22Rv1 (cell line): ENCODE measurements at regions not wholly inside any gene's neighbourhood (a gene's known extent, or its start where the extent isn't known, plus 50 kb on each side); places are given as distances from the start of the nearest gene placed in this dataset.

Experiments used
- CTCF ChIP-seq: fragments of 450-650 bp; IDR thresholded peaks from 2 replicates; pipeline ENCODE4 v1.5.1; 2017; ENCODE audit warnings: mild to moderate bottlenecking
- ZFX ChIP-seq: fragments of 450-650 bp; IDR thresholded peaks from 2 replicates; pipeline ENCODE4 v1.6.1; 2017; ENCODE audit warnings: antibody characterized with exemption, borderline replicate concordance

DNA sequence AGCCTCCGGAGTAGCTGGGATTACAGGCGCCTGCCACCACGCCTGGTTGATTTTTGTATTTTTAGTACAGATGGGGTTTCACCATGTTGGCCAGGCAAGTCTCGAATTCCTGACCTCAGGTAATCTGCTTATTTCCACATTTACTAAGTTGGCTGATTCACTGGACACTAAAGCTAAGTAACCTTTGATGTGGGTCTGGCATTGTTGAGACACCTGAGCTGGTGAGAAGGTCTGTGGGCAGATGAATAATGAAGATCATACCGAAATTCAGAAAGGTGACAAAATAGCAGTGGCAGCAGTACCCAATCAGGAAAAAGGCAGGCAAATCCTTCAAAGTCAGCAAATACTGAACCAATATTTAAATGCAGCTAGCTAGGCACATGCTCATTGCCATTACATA is 210.6 kb upstream of the ZNF608 start:
- TF ChIP-seq CTCF = no peak
- TF ChIP-seq ZFX = no peak
